Occipital lobe (tissue), 1 donor: ENCODE measurements at regions not wholly inside any gene's neighbourhood (a gene's known extent, or its start where the extent isn't known, plus 50 kb on each side); places are given as distances from the start of the nearest gene placed in this dataset.
"Not testable (repeated sequence)": the region's sequence is repeated elsewhere in the genome, so short reads cannot be mapped to it uniquely, and the experiment has no call there.

Experiments used
- DNase-seq: peaks from one replicate; lab custom pipeline; 2025; lab: John Stamatoyannopoulos, UW

- DNase-seq = no peak
Measured at GRCh38 chr3:106342386-106342785, 473.6 kb upstream of the CBLB start.

- DNase-seq = no peak
Measured at GRCh38 chr3:106343811-106344210, 475.0 kb upstream of the CBLB start.

- DNase-seq = no peak
Measured at GRCh38 chr3:106345353-106346027, 476.7 kb upstream of the CBLB start.

- no peak for DNase-seq
Measured at GRCh38 chr3:106347350-106347749, 478.5 kb upstream of the CBLB start.

GRCh38 chr3:106348139-106348690 lies 479.4 kb upstream of the CBLB start:
- DNase-seq = no peak

GRCh38 chr3:106349191-106349881 lies 480.5 kb upstream of the CBLB start:
- no peak for DNase-seq

- DNase-seq = no peak
Measured at GRCh38 chr3:106355873-106356272, 487.1 kb upstream of the CBLB start.

- DNase-seq = no peak
Measured at GRCh38 chr3:106359692-106360091, 490.9 kb upstream of the CBLB start.

GRCh38 chr3:106360901-106361300 lies 492.1 kb upstream of the CBLB start:
- DNase-seq = not testable (repeated sequence)

GRCh38 chr3:106364477-106364876 lies 495.7 kb upstream of the CBLB start:
- DNase-seq = no peak

- DNase-seq = no peak
Measured at GRCh38 chr3:106365061-106365691, 496.4 kb upstream of the CBLB start.

- DNase-seq = no peak
Measured at GRCh38 chr3:106366352-106366751, 497.5 kb upstream of the CBLB start.

- DNase-seq = no peak
Measured at GRCh38 chr3:106367496-106367895, 498.7 kb upstream of the CBLB start.

- DNase-seq = no peak
Measured at GRCh38 chr3:106371221-106371970, 502.6 kb upstream of the CBLB start.

- no peak for DNase-seq
Measured at GRCh38 chr3:106371971-106372805, 503.4 kb upstream of the CBLB start.

- DNase-seq = no peak
Measured at GRCh38 chr3:106372806-106373190, 504.0 kb upstream of the CBLB start.

GRCh38 chr3:106376016-106376570 lies 507.3 kb upstream of the CBLB start:
- no peak for DNase-seq

- no peak for DNase-seq
Measured at GRCh38 chr3:106379251-106379750, 510.5 kb upstream of the CBLB start.

- no peak for DNase-seq
Measured at GRCh38 chr3:106380232-106380631, 511.4 kb upstream of the CBLB start.

- DNase-seq = no peak
Measured at GRCh38 chr3:106381286-106381938, 512.6 kb upstream of the CBLB start.
